ENCODE measurements at regions not wholly inside any gene's neighbourhood (a gene's known extent, or its start where the extent isn't known, plus 50 kb on each side); places are given as distances from the start of the nearest gene placed in this dataset.

DNA sequence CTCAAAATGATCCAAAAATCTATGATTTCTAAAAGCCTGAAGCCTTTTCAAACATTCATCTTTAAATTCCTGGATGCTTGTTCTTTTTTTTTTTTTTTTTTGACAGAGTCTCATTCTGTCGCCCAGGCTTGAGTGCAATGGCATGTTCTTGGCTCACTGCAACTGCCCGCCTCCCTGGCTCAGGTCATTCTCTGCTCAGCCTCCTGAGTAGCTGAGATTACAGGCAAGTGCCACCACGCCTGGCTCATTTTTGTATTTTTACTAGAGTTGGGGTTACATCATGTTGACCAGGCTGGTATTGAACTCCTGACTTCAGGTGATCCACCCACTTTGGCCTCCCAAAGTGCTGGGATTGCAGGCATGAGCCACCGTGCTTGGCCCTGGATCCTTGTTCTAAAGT, 649.5 kb downstream of the XIRP2 start:
- no peak overlapping the region for H3K4me3 ChIP-seq (ENCODE audit: low read depth, low read length)
- TF ChIP-seq, protein P1, sequence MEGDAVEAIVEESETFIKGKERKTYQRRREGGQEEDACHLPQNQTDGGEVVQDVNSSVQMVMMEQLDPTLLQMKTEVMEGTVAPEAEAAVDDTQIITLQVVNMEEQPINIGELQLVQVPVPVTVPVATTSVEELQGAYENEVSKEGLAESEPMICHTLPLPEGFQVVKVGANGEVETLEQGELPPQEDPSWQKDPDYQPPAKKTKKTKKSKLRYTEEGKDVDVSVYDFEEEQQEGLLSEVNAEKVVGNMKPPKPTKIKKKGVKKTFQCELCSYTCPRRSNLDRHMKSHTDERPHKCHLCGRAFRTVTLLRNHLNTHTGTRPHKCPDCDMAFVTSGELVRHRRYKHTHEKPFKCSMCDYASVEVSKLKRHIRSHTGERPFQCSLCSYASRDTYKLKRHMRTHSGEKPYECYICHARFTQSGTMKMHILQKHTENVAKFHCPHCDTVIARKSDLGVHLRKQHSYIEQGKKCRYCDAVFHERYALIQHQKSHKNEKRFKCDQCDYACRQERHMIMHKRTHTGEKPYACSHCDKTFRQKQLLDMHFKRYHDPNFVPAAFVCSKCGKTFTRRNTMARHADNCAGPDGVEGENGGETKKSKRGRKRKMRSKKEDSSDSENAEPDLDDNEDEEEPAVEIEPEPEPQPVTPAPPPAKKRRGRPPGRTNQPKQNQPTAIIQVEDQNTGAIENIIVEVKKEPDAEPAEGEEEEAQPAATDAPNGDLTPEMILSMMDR (IDR thresholded peaks at IDR 0.05; ENCODE audit: low read depth, low read length), result no peak

DNA sequence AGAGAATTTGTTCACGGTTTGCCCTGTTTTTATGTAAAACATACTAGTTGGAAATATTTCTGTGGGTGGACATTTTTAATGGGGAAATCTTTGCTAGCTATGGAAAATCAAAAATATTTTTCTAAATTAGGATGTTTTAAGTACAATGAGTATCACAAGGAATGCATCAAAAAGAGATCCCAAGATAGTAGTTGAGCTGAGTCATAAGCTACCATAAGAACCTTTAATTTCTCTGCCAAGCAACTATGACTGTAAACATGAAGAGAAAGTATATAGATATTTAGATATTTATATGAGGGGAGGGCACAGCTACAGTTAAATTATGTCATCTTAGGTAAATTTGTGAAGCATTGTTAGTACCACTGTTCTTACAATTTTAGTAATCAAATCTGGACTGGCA, 646.2 kb downstream of the XIRP2 start:
- TF ChIP-seq, protein P1 (IDR thresholded peaks at IDR 0.05; ENCODE audit: low read depth, low read length), result no peak
- H3K4me3 ChIP-seq (ENCODE audit: low read depth, low read length), result no peak overlapping the region

DNA sequence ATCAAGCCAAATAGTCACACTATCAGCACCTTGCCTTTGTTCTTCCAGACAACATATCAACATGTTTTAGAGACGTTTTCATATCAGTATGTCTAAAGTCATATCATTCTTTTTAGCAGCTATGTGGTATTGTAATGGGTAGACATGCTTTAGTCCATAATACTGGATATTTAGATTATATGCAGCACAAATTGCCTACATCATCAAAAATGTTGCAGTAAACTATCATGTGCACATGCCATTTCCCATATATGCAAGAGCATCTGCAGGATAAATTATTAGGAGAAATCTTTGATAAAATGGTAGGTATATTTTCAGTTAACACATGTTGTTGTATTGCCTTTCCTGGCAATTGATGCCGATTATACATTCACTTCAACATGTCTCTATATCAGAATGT, 636.5 kb downstream of the XIRP2 start:
- TF ChIP-seq, protein P1 (IDR thresholded peaks at IDR 0.05; ENCODE audit: low read depth, low read length), result no peak
- H3K4me3 ChIP-seq (ENCODE audit: low read depth, low read length), result no peak overlapping the region

DNA sequence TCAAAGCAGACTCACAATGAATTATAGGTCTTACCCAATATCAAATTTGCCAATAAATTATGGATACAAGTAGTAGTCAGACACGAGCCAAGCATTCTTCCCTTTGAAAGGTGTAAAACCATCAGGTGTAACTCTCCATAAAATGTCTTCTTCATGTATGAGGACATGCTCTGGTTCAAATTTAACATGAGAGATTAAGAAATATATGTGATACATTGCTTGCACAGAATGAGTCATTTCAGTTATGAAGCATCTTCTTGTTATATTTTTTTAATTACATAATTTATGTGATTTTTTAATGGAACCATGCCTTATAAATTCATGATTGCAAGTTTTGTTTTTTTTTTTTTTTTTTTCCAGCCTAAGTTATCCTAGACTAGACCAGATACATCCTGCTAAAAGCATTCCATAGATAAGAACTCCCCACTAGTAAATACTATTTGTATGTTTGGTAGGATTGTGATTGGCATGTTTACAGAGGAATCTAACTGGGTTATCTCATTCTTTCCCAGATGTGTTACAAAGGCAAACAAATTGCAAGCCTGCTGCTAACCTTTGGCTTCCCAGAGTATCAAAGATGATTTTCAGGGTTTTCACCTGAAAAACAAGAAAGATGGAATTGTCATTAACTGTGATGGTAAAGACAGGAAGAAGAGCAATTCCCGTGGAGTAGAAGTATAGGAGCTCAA, 621.9 kb downstream of the XIRP2 start:
- no peak overlapping the region for H3K4me3 ChIP-seq (ENCODE audit: low read depth, low read length)
- TF ChIP-seq, protein P1 (IDR thresholded peaks at IDR 0.05; ENCODE audit: low read depth, low read length), result no peak

DNA sequence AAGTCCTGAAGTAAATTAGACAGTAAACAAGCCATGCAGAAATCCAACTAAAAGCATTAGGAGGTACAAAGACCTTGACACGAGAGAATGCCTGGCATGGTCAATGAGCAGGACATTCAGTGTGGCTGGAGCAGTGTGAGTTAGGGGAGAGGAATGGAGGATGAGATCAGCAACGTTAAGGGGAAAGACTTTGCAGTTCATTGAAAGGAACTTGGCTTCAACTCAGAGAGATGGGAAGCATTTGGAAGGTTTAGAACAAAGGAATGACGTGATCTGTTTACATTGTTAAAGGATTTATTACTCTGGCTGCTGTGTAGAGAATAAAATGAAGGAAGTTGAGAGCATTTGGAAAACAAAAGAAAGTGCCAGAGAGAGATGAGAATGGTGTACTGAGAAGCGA, 621.3 kb downstream of the XIRP2 start:
- TF ChIP-seq, protein P1 (IDR thresholded peaks at IDR 0.05; ENCODE audit: low read depth, low read length), result no peak
- H3K4me3 ChIP-seq (ENCODE audit: low read depth, low read length), result no peak overlapping the region

DNA sequence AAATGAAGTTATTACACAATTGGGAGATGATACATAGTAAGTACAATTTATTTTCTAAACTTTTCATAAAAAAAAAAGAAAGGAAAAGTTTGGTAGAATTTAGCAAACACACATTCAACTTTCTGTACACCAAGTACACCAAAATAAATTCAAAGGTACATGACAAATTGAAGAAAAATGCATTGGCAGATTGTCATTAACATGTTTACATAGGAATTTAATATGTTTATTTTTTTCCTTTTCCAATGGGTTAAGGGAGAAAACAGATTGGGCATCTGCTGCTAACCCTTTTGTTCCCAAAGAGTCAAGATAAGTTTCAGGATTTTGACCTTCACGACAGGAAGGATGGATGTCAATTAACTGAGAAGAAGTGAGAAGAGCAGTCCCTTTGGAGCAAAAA, 620.4 kb downstream of the XIRP2 start:
- TF ChIP-seq, protein P1 (IDR thresholded peaks at IDR 0.05; ENCODE audit: low read depth, low read length), result no peak
- no peak overlapping the region for H3K4me3 ChIP-seq (ENCODE audit: low read depth, low read length)

DNA sequence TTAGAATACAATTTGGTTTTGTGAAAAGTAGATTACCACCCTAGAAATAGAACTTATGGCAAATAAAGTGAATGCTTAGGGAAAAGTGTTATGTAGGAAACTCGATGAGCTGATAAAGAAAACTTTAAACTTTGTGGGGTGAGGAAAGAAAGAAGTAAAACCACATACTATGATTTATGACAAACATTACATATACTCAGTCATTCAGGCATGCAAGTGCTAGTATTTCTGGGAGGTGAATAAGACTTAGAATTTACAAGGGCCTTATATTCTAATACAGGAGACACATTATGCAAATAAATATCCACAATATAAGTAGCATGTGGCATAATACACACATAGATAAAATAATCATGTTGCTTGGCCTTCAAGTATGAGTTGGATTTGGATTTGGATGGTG, 618.1 kb downstream of the XIRP2 start:
- no peak overlapping the region for H3K4me3 ChIP-seq (ENCODE audit: low read depth, low read length)
- TF ChIP-seq, protein P1 (IDR thresholded peaks at IDR 0.05; ENCODE audit: low read depth, low read length), result no peak

All from WI38 (cell line).